ENCODE measurements at regions not wholly inside any gene's neighbourhood (a gene's known extent, or its start where the extent isn't known, plus 50 kb on each side); places are given as distances from the start of the nearest gene placed in this dataset.

GRCh38 chr7:84603545-84603944, 409.0 kb upstream of the SEMA3A start:
- no peak for TF ChIP-seq EP300 (IDR thresholded peaks at IDR 0.05; ENCODE audit: borderline replicate concordance in 1 of 2, low read depth in 1 of 2, low read length in 1 of 2)
- no peak for TF ChIP-seq GABPA (IDR thresholded peaks at IDR 0.05; ENCODE audit: low read depth)
- no peak for TF ChIP-seq CHD2 (IDR thresholded peaks at IDR 0.05; ENCODE audit: low read length, partially characterized antibody)
- TF ChIP-seq SMC3 (IDR thresholded peaks at IDR 0.05; ENCODE audit: low read depth, low read length): no peak
- TF ChIP-seq TAF1 (IDR thresholded peaks at IDR 0.05; ENCODE audit: borderline replicate concordance, low read depth, low read length): no peak
- no peak for TF ChIP-seq MEF2A (IDR thresholded peaks at IDR 0.05; ENCODE audit: borderline replicate concordance, low read depth)
- no peak for TF ChIP-seq RXRA (IDR thresholded peaks at IDR 0.05; ENCODE audit: borderline replicate concordance, low read depth)
- no peak for TF ChIP-seq SIN3A (IDR thresholded peaks at IDR 0.05; ENCODE audit: borderline replicate concordance, low read depth, low read length)
- TF ChIP-seq EZH2phosphoT487 (IDR thresholded peaks at IDR 0.05; ENCODE audit: borderline replicate concordance, low read depth): no peak
- no peak for TF ChIP-seq TEAD4 (IDR thresholded peaks at IDR 0.05; ENCODE audit: borderline replicate concordance, insufficient read depth)
- no peak for TF ChIP-seq ELF1 (IDR thresholded peaks at IDR 0.05)
- no peak for TF ChIP-seq TCF12 (IDR thresholded peaks at IDR 0.05)
- TF ChIP-seq IRF3 (IDR thresholded peaks at IDR 0.05; ENCODE audit: low read depth, low read length): no peak
- no peak for TF ChIP-seq FOXM1 (IDR thresholded peaks at IDR 0.05; ENCODE audit: low read depth)
- TF ChIP-seq MXI1 (IDR thresholded peaks at IDR 0.05; ENCODE audit: low read depth, low read length): no peak
- TF ChIP-seq RCOR1 (IDR thresholded peaks at IDR 0.05; ENCODE audit: low read length): no peak
- no peak for TF ChIP-seq USF2 (IDR thresholded peaks at IDR 0.05; ENCODE audit: borderline replicate concordance, low read depth, low read length)
- no peak for TF ChIP-seq GATA2 (CRISPR knock-in tag; IDR thresholded peaks at IDR 0.05)
- no peak for TF ChIP-seq RAD21 (IDR thresholded peaks at IDR 0.05; ENCODE audit: low read length)
- TF ChIP-seq USF1 (IDR thresholded peaks at IDR 0.05; ENCODE audit: borderline replicate concordance, low read depth): no peak
- Histone ChIP-seq H3K36me3 (replicated peaks in 1 of 2; ENCODE audit: control insufficient read depth in 1 of 2, insufficient read depth in 2 of 2, low read length in 1 of 2) (no peaks in the 10 kb centered on the region), H3K4me1 (ENCODE audit: control insufficient read depth in 1 of 2, insufficient read depth in 2 of 2, low read depth in 1 of 2, low read length in 1 of 2) (no peaks in the 10 kb centered on the region), H3K9me3 (peaks cover 11% of the 10 kb centered on the region; the same call in 1 of the 2 replicates), H3K4me2 (no peak overlapping the region), H3K79me2 (ENCODE audit: insufficient read depth) (no peaks in the 10 kb centered on the region), H4K20me1 (ENCODE audit: insufficient read depth) (no peaks in the 10 kb centered on the region), H3K27me3 (ENCODE audit: insufficient read depth) (no peaks in the 10 kb centered on the region), H2AFZ (ENCODE audit: low read depth) (no peak overlapping the region; the same call in 1 of the 2 replicates), H3K4me3 (ENCODE audit: low read depth in 2 of 2, low read length in 1 of 2) (no peak overlapping the region), H3F3A (replicated peaks; ENCODE audit: insufficient read depth) (no peaks in the 10 kb centered on the region), H3K27ac (ENCODE audit: low read depth in 2 of 2, low read length in 1 of 2) (no peak overlapping the region), H3K9ac (no peak overlapping the region), H3K9me2 (no peaks in the 10 kb centered on the region)
- DNase-seq: no peak
- 87% methylated on average over 5 of the region's 5 CpGs for WGBS (ENCODE audit: low lambda C conversion rate)
- ChIA-PET CTCF (no interaction called here), POLR2A (no interaction called here)
